Fibroblast of lung (primary cell): ENCODE measurements at regions not wholly inside any gene's neighbourhood (a gene's known extent, or its start where the extent isn't known, plus 50 kb on each side); places are given as distances from the start of the nearest gene placed in this dataset.

Source experiments
- CTCF ChIP-seq, 2 donors: IDR thresholded peaks in 1 of 2; conservative IDR thresholded peaks in 1 of 2; 1 replicate in 1 of 2; 2 replicates in 1 of 2; pipeline ENCODE4 v1.5.1; 2011 to 2012; ENCODE audit warnings: low read length in 2 of 2, control low read depth in 1 of 2, inconsistent platforms in 1 of 2, low read depth in 1 of 2, mild to moderate bottlenecking in 1 of 2
- EZH2 ChIP-seq: IDR thresholded peaks from 2 replicates; pipeline ENCODE4 v1.5.1; 2012; ENCODE audit warnings: low read length, control low read depth, mild to moderate bottlenecking; ENCODE audit errors: missing control alignments

GRCh38 chr11:110797453-110797852 lies 85.2 kb upstream of the ARHGAP20 start:
- no peak for TF ChIP-seq CTCF (conservative IDR thresholded peaks at IDR 0.05 in 1 of 2, IDR thresholded peaks at IDR 0.05 in 1 of 2; ENCODE audit: low read depth in 1 of 2, low read length in 2 of 2)
- no peak for TF ChIP-seq EZH2
